Activated B cell treated with CpG ODN at 0.5 μM for 24 hours (primary cell): ENCODE measurements at regions not wholly inside any gene's neighbourhood (a gene's known extent, or its start where the extent isn't known, plus 50 kb on each side); places are given as distances from the start of the nearest gene placed in this dataset.
"Not testable (repeated sequence)": the region's sequence is repeated elsewhere in the genome, so short reads cannot be mapped to it uniquely, and the experiment has no call there.

Experiments
- ATAC-seq: fragments of 200-7000 bp; cut with Tn5 transposase; one replicate; pipeline ENCODE4 v1.10.0; 2021; ENCODE audit warnings: low read depth, mild to moderate bottlenecking, moderate library complexity
- CTCF ChIA-PET: fragments of 350-600 bp; sonication (Branson Sonifier 250); formaldehyde crosslinking; loops from one replicate; lab custom pipeline; 2021; ENCODE audit warnings: antibody characterized with exemption; lab: Charles Lee
- POLR2A ChIA-PET: fragments of 350-600 bp; sonication (Branson Sonifier 250); formaldehyde crosslinking; loops from one replicate; lab custom pipeline; 2021; ENCODE audit warnings: antibody characterized with exemption; lab: Charles Lee
- DNase-seq: peaks from one replicate; pipeline ENCODE4 v3.0.0; 2022
- H3K27ac Mint-ChIP-seq: one replicate; pipeline ENCODE4 v1.8.0; 2020; ENCODE audit warnings: mixed read lengths
- H3K27me3 Mint-ChIP-seq: one replicate; pipeline ENCODE4 v1.8.0; 2021; ENCODE audit warnings: mixed read lengths
- H3K36me3 Mint-ChIP-seq: one replicate; pipeline ENCODE4 v1.8.0; 2021; ENCODE audit warnings: low read depth, mixed read lengths
- H3K4me1 Mint-ChIP-seq: one replicate; pipeline ENCODE4 v1.8.0; 2021; ENCODE audit warnings: mixed read lengths
- H3K4me3 Mint-ChIP-seq: one replicate; pipeline ENCODE4 v1.8.0; 2020; ENCODE audit warnings: mild to moderate bottlenecking, mixed read lengths
- H3K9me3 Mint-ChIP-seq: one replicate; pipeline ENCODE4 v1.8.0; 2020; ENCODE audit warnings: mixed read lengths
- CTCF ChIP-seq: fragments of 200-600 bp; IDR thresholded peaks from one replicate; pipeline ENCODE4 v1.8.0; 2022; ENCODE audit warnings: antibody characterized with exemption, mild to moderate bottlenecking
- intact Hi-C: fragments of 100-400 bp; cut with micrococcal nuclease; formaldehyde crosslinking; loops from one replicate; pipeline ENCODE4 v1.15.1; 2024

- DNase-seq = no peak
- no peak overlapping the region for H3K4me3 Mint-ChIP-seq
- ChIA-PET CTCF (no interaction called here), POLR2A (no interaction called here)
- H3K4me1 Mint-ChIP-seq = no peaks in the 10 kb centered on the region
- no peak for TF ChIP-seq CTCF
- ATAC-seq = no peak
- H3K27me3 Mint-ChIP-seq = no peaks in the 10 kb centered on the region
- H3K9me3 Mint-ChIP-seq = peaks cover 8% of the 10 kb centered on the region
- intact Hi-C loops = no loop called here
- no peak overlapping the region for H3K27ac Mint-ChIP-seq
- H3K36me3 Mint-ChIP-seq = no peaks in the 10 kb centered on the region
Observed at GRCh38 chr3:112757197-112757596, 89.5 kb downstream of the CD200R1L start.

- POLR2A ChIA-PET = no interaction called here
- DNase-seq (no peak), ATAC-seq (no peak)
- Mint-ChIP-seq H3K27ac (no peak overlapping the region), H3K4me3 (no peak overlapping the region), H3K27me3 (no peaks in the 10 kb centered on the region), H3K4me1 (no peaks in the 10 kb centered on the region), H3K9me3 (peaks cover 8% of the 10 kb centered on the region), H3K36me3 (no peaks in the 10 kb centered on the region)
- TF ChIP-seq CTCF = no peak
- intact Hi-C loops = no loop called here
- CTCF ChIA-PET = no interaction called here
Observed at GRCh38 chr3:112755845-112756613, 90.6 kb downstream of the CD200R1L start.

GRCh38 chr3:112755046-112755445 is 91.6 kb downstream of the CD200R1L start:
- intact Hi-C loops = not testable (repeated sequence)

GRCh38 chr3:112751564-112752512 is 94.8 kb downstream of the CD200R1L start:
- POLR2A ChIA-PET = no interaction called here

More at GRCh38 chr3:112755046-112755445, 91.6 kb downstream of the CD200R1L start:
- H3K4me1 Mint-ChIP-seq, H3K27ac Mint-ChIP-seq, ATAC-seq, DNase-seq, H3K27me3 Mint-ChIP-seq, H3K9me3 Mint-ChIP-seq, H3K4me3 Mint-ChIP-seq, POLR2A ChIA-PET, H3K36me3 Mint-ChIP-seq: not testable (repeated sequence)
- CTCF ChIA-PET = interaction anchor here (0.7 kb wide), 1 partner anchor 74 kb away, joined by 3 read pairs; no protein-coding TSS in a partner anchor

GRCh38 chr3:112751061-112751460 is 95.6 kb downstream of the CD200R1L start:
- Mint-ChIP-seq H3K4me3 (no peak overlapping the region), H3K36me3 (no peaks in the 10 kb centered on the region), H3K27ac (no peak overlapping the region), H3K27me3 (no peaks in the 10 kb centered on the region), H3K4me1 (peaks cover 9% of the 10 kb centered on the region), H3K9me3 (peaks cover 4% of the 10 kb centered on the region)
- ATAC-seq = no peak
- ChIA-PET POLR2A (no interaction called here), CTCF (no interaction called here)
- no peak for TF ChIP-seq CTCF
- intact Hi-C loops = no loop called here
- DNase-seq = no peak

More at GRCh38 chr3:112751564-112752512, 94.8 kb downstream of the CD200R1L start:
- no peak for DNase-seq
- H3K9me3 Mint-ChIP-seq = peaks cover 5% of the 10 kb centered on the region
- H3K36me3 Mint-ChIP-seq = no peaks in the 10 kb centered on the region
- ATAC-seq = no peak
- H3K27me3 Mint-ChIP-seq = no peaks in the 10 kb centered on the region
- TF ChIP-seq CTCF = no peak
- H3K4me3 Mint-ChIP-seq = no peak overlapping the region
- peaks cover 9% of the 10 kb centered on the region for H3K4me1 Mint-ChIP-seq
- H3K27ac Mint-ChIP-seq = no peak overlapping the region
- intact Hi-C loops = no loop called here
- CTCF ChIA-PET = no interaction called here
